SK-N-SH (cell line): ENCODE measurements at regions not wholly inside any gene's neighbourhood (a gene's known extent, or its start where the extent isn't known, plus 50 kb on each side); places are given as distances from the start of the nearest gene placed in this dataset.

Experiments
- CTCF ChIA-PET: fragments of 300-600, 350-600 bp; formaldehyde crosslinking; extraction: SDS; loops from one replicate; lab custom pipeline; 2021; lab: Yijun Ruan, JAX
- POLR2A ChIA-PET: fragments of 350-600 bp; sonication (Branson Sonifier 250); formaldehyde crosslinking; extraction: SDS; loops from one replicate; lab custom pipeline; 2020; ENCODE audit warnings: antibody characterized with exemption, inconsistent platforms; lab: Yijun Ruan, JAX
- DNase-seq: peaks from one replicate; pipeline ENCODE4 v3.0.0; 2012
- H2AFZ ChIP-seq: fragments of 200-600 bp; sonication (generic); 2 replicates; pipeline ENCODE4 v1.8.1; 2016; ENCODE audit warnings: antibody characterized with exemption, mild to moderate bottlenecking, low read depth
- H3F3A ChIP-seq: fragments of 200-600 bp; sonication (generic); replicated peaks from 2 replicates; pipeline ENCODE3; 2016; ENCODE audit warnings: antibody characterized with exemption, mild to moderate bottlenecking; ENCODE audit not compliant: insufficient read depth
- H3K27ac ChIP-seq, 2 experiments: fragments of 200-500 bp in 1 of 2; fragments of 200-600 bp in 1 of 2; sonication (Bioruptor generic) in 1 of 2; sonication (generic), shearing (Covaris generic) in 1 of 2; 2 replicates each; pipeline versions ENCODE4 v1.5.1 to v1.6.1; 2014 to 2016; ENCODE audit warnings: low read depth in 2 of 2, inconsistent platforms in 1 of 2, low read length in 1 of 2, mild to moderate bottlenecking in 1 of 2, mixed read lengths in 1 of 2
- H3K27me3 ChIP-seq: fragments of 200-600 bp; sonication (generic), shearing (Covaris generic); 2 replicates; pipeline ENCODE4 v1.6.1; 2016; ENCODE audit warnings: mixed run types; ENCODE audit not compliant: insufficient read depth
- H3K36me3 ChIP-seq, 2 experiments: fragments of 200-500 bp in 1 of 2; fragments of 200-600 bp in 1 of 2; sonication (Bioruptor generic) in 1 of 2; sonication (generic) in 1 of 2; replicated peaks in 1 of 2; 2 replicates each; pipeline versions ENCODE3 to v1.5.1; 2014 to 2016; ENCODE audit warnings: low read length in 1 of 2, mild to moderate bottlenecking in 1 of 2; ENCODE audit not compliant: insufficient read depth in 2 of 2, control insufficient read depth in 1 of 2
- H3K4me1 ChIP-seq, 2 experiments: fragments of 200-500 bp in 1 of 2; fragments of 200-600 bp in 1 of 2; sonication (Bioruptor generic) in 1 of 2; sonication (generic), shearing (Covaris generic) in 1 of 2; 2 replicates each; pipeline versions ENCODE4 v1.5.1 to v1.6.1; 2014 to 2016; ENCODE audit warnings: low read depth in 1 of 2, low read length in 1 of 2, mixed run types in 1 of 2; ENCODE audit not compliant: insufficient read depth in 2 of 2, control insufficient read depth in 1 of 2
- H3K4me2 ChIP-seq: fragments of 200-600 bp; sonication (generic), shearing (Covaris generic); 2 replicates; pipeline ENCODE4 v1.6.1; 2017; ENCODE audit warnings: mixed run types
- H3K4me3 ChIP-seq, 2 experiments: fragments of 200-500 bp in 1 of 2; fragments of 200-600 bp in 1 of 2; sonication (Bioruptor generic) in 1 of 2; sonication (generic), shearing (Covaris generic) in 1 of 2; 2 replicates each; pipeline versions ENCODE4 v1.5.1 to v1.8.1; 2014 to 2016; ENCODE audit warnings: low read depth in 2 of 2, inconsistent platforms in 1 of 2, low read length in 1 of 2, mild to moderate bottlenecking in 1 of 2, mixed read lengths in 1 of 2, moderate library complexity in 1 of 2
- H3K79me2 ChIP-seq: fragments of 200-600 bp; sonication (generic); 2 replicates; pipeline ENCODE4 v1.8.1; 2017; ENCODE audit warnings: mild to moderate bottlenecking; ENCODE audit not compliant: insufficient read depth
- H3K9ac ChIP-seq: fragments of 200-600 bp; sonication (generic); 2 replicates; pipeline ENCODE4 v1.6.1; 2017; ENCODE audit warnings: mixed run types
- H3K9me2 ChIP-seq: fragments of 200-600 bp; sonication (generic); 2 replicates; pipeline ENCODE4 v1.6.1; 2017; ENCODE audit warnings: mixed run types
- H3K9me3 ChIP-seq: fragments of 200-600 bp; sonication (generic); 2 replicates; pipeline ENCODE4 v1.6.1; 2017; ENCODE audit warnings: mixed run types, mild to moderate bottlenecking, moderate library complexity
- H4K20me1 ChIP-seq: fragments of 200-600 bp; sonication (generic); 2 replicates; pipeline ENCODE4 v1.6.1; 2017; ENCODE audit warnings: mild to moderate bottlenecking, mixed run types; ENCODE audit not compliant: insufficient read depth
- CTCF ChIP-seq: fragments of 200-600 bp; sonication (generic); IDR thresholded peaks from 2 replicates; pipeline ENCODE4 v1.6.1; 2017; ENCODE audit warnings: antibody characterized with exemption, mild to moderate bottlenecking, moderate library complexity
- ELF1 ChIP-seq: IDR thresholded peaks from 2 replicates; pipeline ENCODE4 v1.4.0; 2012
- FOXJ3 ChIP-seq: sonication (generic); formaldehyde crosslinking; IDR thresholded peaks from 2 replicates; pipeline ENCODE4 v1.5.1; 2020; ENCODE audit warnings: mild to moderate bottlenecking, missing genetic modification reagents
- JUND ChIP-seq: IDR thresholded peaks from 2 replicates; pipeline ENCODE4 v1.4.0; 2012
- NFIC ChIP-seq: IDR thresholded peaks from 2 replicates; pipeline ENCODE4 v1.4.0; 2012; ENCODE audit warnings: borderline replicate concordance
- POLR2AphosphoS5 ChIP-seq: IDR thresholded peaks from 2 replicates; pipeline ENCODE4 v1.6.1; 2012; ENCODE audit warnings: low read depth, low read length
- RAD21 ChIP-seq: IDR thresholded peaks from 2 replicates; pipeline ENCODE4 v1.6.1; 2012; ENCODE audit warnings: mild to moderate bottlenecking, low read length
- RFX5 ChIP-seq: IDR thresholded peaks from 2 replicates; pipeline ENCODE4 v1.6.1; 2012; ENCODE audit warnings: mild to moderate bottlenecking, improper control_type of control experiment, low read length
- SIN3A ChIP-seq: IDR thresholded peaks from 2 replicates; pipeline ENCODE4 v1.6.1; 2012; ENCODE audit warnings: low read depth, mild to moderate bottlenecking, low read length, moderate library complexity, borderline replicate concordance
- TCF12 ChIP-seq: IDR thresholded peaks from 2 replicates; pipeline ENCODE4 v1.4.0; 2012
- WGBS: methylation state at CpG from one replicate; pipeline ENCODE4 v1.1.6; 2017; ENCODE audit warnings: low lambda C conversion rate; 5-methylcytosine and 5-hydroxymethylcytosine counted together
- TF ChIP-seq, protein P1 (sequence below): fragments of 150-350 bp; IDR thresholded peaks from 2 replicates; pipeline ENCODE4 v1.6.1; 2017; ENCODE audit warnings: antibody characterized with exemption, low read length, low read depth, borderline replicate concordance
- TF ChIP-seq, protein P2 (sequence below): IDR thresholded peaks from 2 replicates; pipeline ENCODE4; 2012
- TF ChIP-seq, protein P3 (sequence below): IDR thresholded peaks from 2 replicates; pipeline ENCODE4 v1.4.0; 2012; ENCODE audit warnings: low read depth

GRCh38 chr5:164721656-164722055, 1216.2 kb downstream of the MAT2B start:
- no peak overlapping the region for H3K4me2 ChIP-seq
- no peak overlapping the region for H3K9ac ChIP-seq
- POLR2A ChIA-PET: no interaction called here
- no peak for TF ChIP-seq TCF12
- no peak for TF ChIP-seq JUND
- TF ChIP-seq RFX5: no peak
- no peak for TF ChIP-seq SIN3A
- TF ChIP-seq RAD21: no peak
- TF ChIP-seq FOXJ3 (CRISPR knock-in tag): no peak
- TF ChIP-seq NFIC: no peak
- TF ChIP-seq CTCF: no peak
- TF ChIP-seq, protein P1, sequence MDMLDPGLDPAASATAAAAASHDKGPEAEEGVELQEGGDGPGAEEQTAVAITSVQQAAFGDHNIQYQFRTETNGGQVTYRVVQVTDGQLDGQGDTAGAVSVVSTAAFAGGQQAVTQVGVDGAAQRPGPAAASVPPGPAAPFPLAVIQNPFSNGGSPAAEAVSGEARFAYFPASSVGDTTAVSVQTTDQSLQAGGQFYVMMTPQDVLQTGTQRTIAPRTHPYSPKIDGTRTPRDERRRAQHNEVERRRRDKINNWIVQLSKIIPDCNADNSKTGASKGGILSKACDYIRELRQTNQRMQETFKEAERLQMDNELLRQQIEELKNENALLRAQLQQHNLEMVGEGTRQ: no peak
- CTCF ChIA-PET: no interaction called here
- H3F3A ChIP-seq: no peaks in the 10 kb centered on the region
- no peak overlapping the region for H3K4me3 ChIP-seq
- H3K27ac ChIP-seq: no peak overlapping the region
- WGBS: 18% methylated on average over 1 of the region's 1 CpG
- no peaks in the 10 kb centered on the region for H3K9me3 ChIP-seq
- H2AFZ ChIP-seq: no peak overlapping the region
- no peaks in the 10 kb centered on the region for H3K27me3 ChIP-seq
- no peaks in the 10 kb centered on the region for H3K79me2 ChIP-seq
- no peaks in the 10 kb centered on the region for H4K20me1 ChIP-seq
- H3K36me3 ChIP-seq: no peaks in the 10 kb centered on the region
- H3K4me1 ChIP-seq: no peaks in the 10 kb centered on the region
- H3K9me2 ChIP-seq: no peaks in the 10 kb centered on the region
- no peak for DNase-seq

- Histone ChIP-seq H3K9me3 (no peaks in the 10 kb centered on the region), H3K4me3 (no peak overlapping the region), H3K27me3 (no peaks in the 10 kb centered on the region), H3K9ac (no peak overlapping the region), H4K20me1 (no peaks in the 10 kb centered on the region), H2AFZ (no peak overlapping the region), H3K27ac (no peak overlapping the region), H3K4me2 (no peak overlapping the region), H3K9me2 (no peaks in the 10 kb centered on the region), H3K4me1 (no peaks in the 10 kb centered on the region), H3K79me2 (no peaks in the 10 kb centered on the region), H3F3A (no peaks in the 10 kb centered on the region), H3K36me3 (no peaks in the 10 kb centered on the region)
- TF ChIP-seq POLR2AphosphoS5 (no peak), ELF1 (no peak)
- TF ChIP-seq, protein P2, sequence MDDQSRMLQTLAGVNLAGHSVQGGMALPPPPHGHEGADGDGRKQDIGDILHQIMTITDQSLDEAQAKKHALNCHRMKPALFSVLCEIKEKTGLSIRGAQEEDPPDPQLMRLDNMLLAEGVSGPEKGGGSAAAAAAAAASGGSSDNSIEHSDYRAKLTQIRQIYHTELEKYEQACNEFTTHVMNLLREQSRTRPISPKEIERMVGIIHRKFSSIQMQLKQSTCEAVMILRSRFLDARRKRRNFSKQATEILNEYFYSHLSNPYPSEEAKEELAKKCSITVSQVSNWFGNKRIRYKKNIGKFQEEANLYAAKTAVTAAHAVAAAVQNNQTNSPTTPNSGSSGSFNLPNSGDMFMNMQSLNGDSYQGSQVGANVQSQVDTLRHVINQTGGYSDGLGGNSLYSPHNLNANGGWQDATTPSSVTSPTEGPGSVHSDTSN: no peak
- TF ChIP-seq, protein P3, sequence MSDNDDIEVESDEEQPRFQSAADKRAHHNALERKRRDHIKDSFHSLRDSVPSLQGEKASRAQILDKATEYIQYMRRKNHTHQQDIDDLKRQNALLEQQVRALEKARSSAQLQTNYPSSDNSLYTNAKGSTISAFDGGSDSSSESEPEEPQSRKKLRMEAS: no peak
- ChIA-PET CTCF (no interaction called here), POLR2A (no interaction called here)
- WGBS: 31% methylated on average over 1 of the region's 1 CpG
- no peak for DNase-seq
Observed at GRCh38 chr5:164722702-164723101, 1217.3 kb downstream of the MAT2B start.
